Loucy (cell line): ENCODE measurements at regions not wholly inside any gene's neighbourhood (a gene's known extent, or its start where the extent isn't known, plus 50 kb on each side); places are given as distances from the start of the nearest gene placed in this dataset.

ENCODE experiments used
- CTCF ChIP-seq: fragments of 200-600 bp; sonication (generic); conservative IDR thresholded peaks from 2 replicates; pipeline ENCODE4 v1.5.1; 2014; ENCODE audit warnings: mild to moderate bottlenecking, antibody characterized with exemption, low read length
- EZH2phosphoT487 ChIP-seq: fragments of 200-600 bp; IDR thresholded peaks from 2 replicates; pipeline ENCODE4 v1.6.1; 2018; ENCODE audit warnings: antibody characterized with exemption, mild to moderate bottlenecking, moderate library complexity, borderline replicate concordance

- TF ChIP-seq CTCF (no peak), EZH2phosphoT487 (no peak)
Measured at GRCh38 chr10:65611592-65611991, 1314.2 kb upstream of the LRRTM3 start.
